BE2C (cell line): ENCODE measurements at regions not wholly inside any gene's neighbourhood (a gene's known extent, or its start where the extent isn't known, plus 50 kb on each side); places are given as distances from the start of the nearest gene placed in this dataset.

Source experiments
- DNase-seq: peaks from one replicate; pipeline ENCODE4 v3.0.0-alpha.2; 2020
- H3K27me3 ChIP-seq: fragments of 250-450 bp; sonication (Bioruptor Pico); 2 replicates; pipeline ENCODE4 v1.5.1; 2020; ENCODE audit warnings: mild to moderate bottlenecking
- H3K36me3 ChIP-seq: fragments of 250-450 bp; sonication (Bioruptor Pico); 2 replicates; pipeline ENCODE4 v1.5.1; 2020; ENCODE audit warnings: mild to moderate bottlenecking
- H3K4me1 ChIP-seq: fragments of 250-450 bp; sonication (Bioruptor Pico); 2 replicates; pipeline ENCODE4 v1.5.1; 2020
- H3K4me3 ChIP-seq: 2 replicates; pipeline ENCODE4 v1.5.1; 2011; ENCODE audit warnings: low read depth, low read length
- H3K9me3 ChIP-seq: fragments of 250-450 bp; sonication (Bioruptor Pico); 2 replicates; pipeline ENCODE4 v1.5.1; 2020
- CTCF ChIP-seq: IDR thresholded peaks from 2 replicates; pipeline ENCODE4 v1.5.1; 2012; ENCODE audit warnings: mild to moderate bottlenecking, low read depth, low read length

DNA sequence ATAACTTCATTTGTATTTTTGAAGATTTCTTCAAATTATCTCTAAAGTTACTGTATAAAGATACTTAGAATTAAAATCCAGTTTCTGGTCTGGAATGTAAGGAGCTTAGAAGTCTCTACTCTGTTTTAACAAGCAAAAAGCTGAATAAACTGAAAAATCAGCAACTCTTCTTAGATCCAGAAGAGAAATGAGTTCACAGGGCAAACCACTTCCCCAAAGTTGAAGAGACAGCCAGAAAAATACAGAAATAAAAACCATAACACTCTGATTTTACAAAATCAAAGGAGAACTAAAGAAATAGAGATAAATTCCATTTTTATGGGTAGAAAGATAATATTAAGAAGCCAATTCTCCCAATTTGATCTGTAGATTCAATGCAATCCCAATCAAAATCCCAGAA lies 1166.8 kb downstream of the ADGRL3 start:
- Histone ChIP-seq H3K27me3 (no peaks in the 10 kb centered on the region), H3K4me1 (no peaks in the 10 kb centered on the region), H3K36me3 (no peaks in the 10 kb centered on the region), H3K9me3 (no peaks in the 10 kb centered on the region), H3K4me3 (no peak overlapping the region)
- TF ChIP-seq CTCF, result no peak
- DNase-seq, result no peak

DNA sequence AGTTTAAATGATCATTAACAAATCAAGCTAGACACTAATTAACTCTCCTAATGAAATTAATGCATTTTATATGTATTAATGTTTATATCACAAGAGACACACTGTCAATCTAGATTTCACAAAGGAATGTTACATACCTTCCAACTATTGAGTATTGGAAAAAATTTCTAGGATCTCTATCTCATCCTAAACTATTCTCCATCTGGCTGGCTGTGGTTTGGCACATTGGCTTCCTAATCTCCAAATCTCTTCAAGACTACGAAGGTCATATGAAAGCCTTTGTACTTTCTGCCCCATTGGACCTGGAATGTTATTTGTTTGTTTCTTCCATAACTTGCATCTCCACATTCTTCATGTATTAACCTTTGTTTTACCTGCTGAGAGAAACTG lies 1160.0 kb downstream of the ADGRL3 start:
- Histone ChIP-seq H3K4me3 (no peak overlapping the region), H3K9me3 (no peaks in the 10 kb centered on the region), H3K4me1 (no peaks in the 10 kb centered on the region), H3K27me3 (no peaks in the 10 kb centered on the region), H3K36me3 (no peaks in the 10 kb centered on the region)
- TF ChIP-seq CTCF, result no peak
- DNase-seq, result no peak

- Histone ChIP-seq H3K4me3 (no peak overlapping the region), H3K27me3 (no peaks in the 10 kb centered on the region), H3K36me3 (no peaks in the 10 kb centered on the region), H3K9me3 (no peaks in the 10 kb centered on the region), H3K4me1 (no peaks in the 10 kb centered on the region)
- DNase-seq, result no peak
- no peak for TF ChIP-seq CTCF
These were observed 1159.5 kb downstream of the ADGRL3 start for GRCh38 chr4:62359441-62360155.

DNA sequence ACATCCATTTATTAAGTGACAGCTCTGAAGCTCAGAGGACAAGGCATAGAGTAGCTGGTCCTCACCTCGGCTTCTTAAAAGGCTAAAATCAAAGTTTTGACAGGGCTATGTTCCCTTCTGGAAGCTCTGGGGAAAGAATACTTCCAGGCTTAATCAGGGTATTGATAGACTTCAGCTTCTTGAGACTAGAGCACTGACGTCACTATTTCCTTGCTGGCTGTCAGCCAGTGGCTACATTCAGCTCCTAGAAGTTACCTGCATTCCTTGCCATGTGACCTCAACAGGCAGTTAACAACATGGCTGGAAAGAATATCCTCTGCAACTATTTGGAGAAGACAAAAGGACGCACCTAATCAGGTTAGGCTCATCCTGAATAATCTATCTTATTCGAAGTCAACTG lies 1144.8 kb downstream of the ADGRL3 start:
- H3K27me3 ChIP-seq, result no peaks in the 10 kb centered on the region
- H3K4me1 ChIP-seq, result no peaks in the 10 kb centered on the region

GRCh38 chr4:62344474-62344873 lies 1144.3 kb downstream of the ADGRL3 start:
- no peaks in the 10 kb centered on the region for H3K27me3 ChIP-seq

More for the DNA sequence above, 1144.8 kb downstream of the ADGRL3 start:
- TF ChIP-seq CTCF, result no peak
- no peaks in the 10 kb centered on the region; the same call in 1 of the 2 replicates for H3K9me3 ChIP-seq
- no peak for DNase-seq
- no peaks in the 10 kb centered on the region for H3K36me3 ChIP-seq
- H3K4me3 ChIP-seq, result no peak overlapping the region

More at GRCh38 chr4:62344474-62344873, 1144.3 kb downstream of the ADGRL3 start:
- no peak overlapping the region for H3K4me3 ChIP-seq
- DNase-seq, result no peak
- no peak for TF ChIP-seq CTCF
- H3K36me3 ChIP-seq, result no peaks in the 10 kb centered on the region
- H3K4me1 ChIP-seq, result no peaks in the 10 kb centered on the region
- H3K9me3 ChIP-seq, result no peaks in the 10 kb centered on the region; the same call in 1 of the 2 replicates
